Colon (tissue), 2 donors: ENCODE measurements at regions not wholly inside any gene's neighbourhood (a gene's known extent, or its start where the extent isn't known, plus 50 kb on each side); places are given as distances from the start of the nearest gene placed in this dataset.
"Not testable (repeated sequence)": the region's sequence is repeated elsewhere in the genome, so short reads cannot be mapped to it uniquely, and the experiment has no call there.

Source experiments
- FAIRE-seq: peaks from 2 replicates; lab custom pipeline; 2012; peaks lifted over from hg19 to GRCh38; lab: Jason Lieb, UNC
- donor health status: control.
- donor health status: control.

GRCh38 chr9:106233116-106233515, 538.8 kb downstream of the TMEM38B start:
- no peak for FAIRE-seq

- not testable (repeated sequence) for FAIRE-seq
Observed at GRCh38 chr9:106260908-106261307, 566.6 kb downstream of the TMEM38B start.

GRCh38 chr9:106277966-106278365, 583.6 kb downstream of the TMEM38B start:
- FAIRE-seq = no peak

- FAIRE-seq = no peak
Observed at GRCh38 chr9:106283769-106284168, 579.2 kb upstream of the ZNF462 start.

GRCh38 chr9:106284296-106284695, 578.7 kb upstream of the ZNF462 start:
- FAIRE-seq = no peak

- no peak for FAIRE-seq
Observed at GRCh38 chr9:106286249-106286648, 576.7 kb upstream of the ZNF462 start.

GRCh38 chr9:106287091-106287631, 575.8 kb upstream of the ZNF462 start:
- FAIRE-seq = no peak

- no peak for FAIRE-seq
Observed at GRCh38 chr9:106287731-106288130, 575.2 kb upstream of the ZNF462 start.

GRCh38 chr9:106288689-106289088, 574.3 kb upstream of the ZNF462 start:
- FAIRE-seq = no peak

GRCh38 chr9:106291786-106292185, 571.2 kb upstream of the ZNF462 start:
- no peak for FAIRE-seq

- no peak for FAIRE-seq
Observed at GRCh38 chr9:106296426-106296825, 566.5 kb upstream of the ZNF462 start.

- no peak for FAIRE-seq
Observed at GRCh38 chr9:106298997-106299396, 564.0 kb upstream of the ZNF462 start.

- FAIRE-seq = no peak
Observed at GRCh38 chr9:106304401-106304920, 558.5 kb upstream of the ZNF462 start.

GRCh38 chr9:106305428-106306133, 557.4 kb upstream of the ZNF462 start:
- no peak for FAIRE-seq

GRCh38 chr9:106307670-106308069, 555.3 kb upstream of the ZNF462 start:
- no peak for FAIRE-seq

GRCh38 chr9:106309925-106310324, 553.0 kb upstream of the ZNF462 start:
- FAIRE-seq = no peak

GRCh38 chr9:106310782-106311181, 552.2 kb upstream of the ZNF462 start:
- FAIRE-seq = no peak

- no peak for FAIRE-seq
Observed at GRCh38 chr9:106312906-106313305, 550.1 kb upstream of the ZNF462 start.

GRCh38 chr9:106314476-106314875, 548.5 kb upstream of the ZNF462 start:
- no peak for FAIRE-seq

GRCh38 chr9:106321394-106322180, 541.4 kb upstream of the ZNF462 start:
- no peak for FAIRE-seq

GRCh38 chr9:106322706-106323245, 540.2 kb upstream of the ZNF462 start:
- no peak for FAIRE-seq

GRCh38 chr9:106324053-106324585, 538.8 kb upstream of the ZNF462 start:
- no peak for FAIRE-seq
